ENCODE measurements at regions not wholly inside any gene's neighbourhood (a gene's known extent, or its start where the extent isn't known, plus 50 kb on each side); places are given as distances from the start of the nearest gene placed in this dataset.

- no peak for TF ChIP-seq CTCF (IDR thresholded peaks at IDR 0.05; ENCODE audit: insufficient read depth, missing control alignments)
- FAIRE-seq (no peak), DNase-seq (ENCODE audit: insufficient read length, low spot score) (no peak)
Observed at GRCh38 chr2:217622205-217623060, 380.4 kb downstream of the TNS1 start.

GRCh38 chr2:217621391-217621801, 381.4 kb downstream of the TNS1 start:
- TF ChIP-seq CTCF (IDR thresholded peaks at IDR 0.05; ENCODE audit: insufficient read depth, missing control alignments) = no peak
- DNase-seq (ENCODE audit: insufficient read length, low spot score) (no peak), FAIRE-seq (no peak)

- DNase-seq (ENCODE audit: insufficient read length, low spot score) (no peak), FAIRE-seq (no peak)
Observed at GRCh38 chr2:217618744-217619143, 384.1 kb downstream of the TNS1 start.

GRCh38 chr2:217617616-217618022, 385.2 kb downstream of the TNS1 start:
- no peak for DNase-seq (ENCODE audit: insufficient read length, low spot score)
- FAIRE-seq = no peak

More at GRCh38 chr2:217618744-217619143, 384.1 kb downstream of the TNS1 start:
- no peak for TF ChIP-seq CTCF (IDR thresholded peaks at IDR 0.05; ENCODE audit: insufficient read depth, missing control alignments)

GRCh38 chr2:217616936-217617335, 385.9 kb downstream of the TNS1 start:
- DNase-seq (ENCODE audit: insufficient read length, low spot score) = no peak
- no peak for FAIRE-seq
- no peak for TF ChIP-seq CTCF (IDR thresholded peaks at IDR 0.05; ENCODE audit: insufficient read depth, missing control alignments)

More at GRCh38 chr2:217617616-217618022, 385.2 kb downstream of the TNS1 start:
- TF ChIP-seq CTCF (IDR thresholded peaks at IDR 0.05; ENCODE audit: insufficient read depth, missing control alignments) = no peak

GRCh38 chr2:217615171-217615570, 387.6 kb downstream of the TNS1 start:
- TF ChIP-seq CTCF (IDR thresholded peaks at IDR 0.05; ENCODE audit: insufficient read depth, missing control alignments) = no peak
- no peak for FAIRE-seq

GRCh38 chr2:217614498-217614897, 388.3 kb downstream of the TNS1 start:
- no peak for FAIRE-seq
- no peak for TF ChIP-seq CTCF (IDR thresholded peaks at IDR 0.05; ENCODE audit: insufficient read depth, missing control alignments)
- no peak for DNase-seq (ENCODE audit: insufficient read length, low spot score)

More at GRCh38 chr2:217615171-217615570, 387.6 kb downstream of the TNS1 start:
- no peak for DNase-seq (ENCODE audit: insufficient read length, low spot score)
